ENCODE measurements at regions not wholly inside any gene's neighbourhood (a gene's known extent, or its start where the extent isn't known, plus 50 kb on each side); places are given as distances from the start of the nearest gene placed in this dataset.

DNA sequence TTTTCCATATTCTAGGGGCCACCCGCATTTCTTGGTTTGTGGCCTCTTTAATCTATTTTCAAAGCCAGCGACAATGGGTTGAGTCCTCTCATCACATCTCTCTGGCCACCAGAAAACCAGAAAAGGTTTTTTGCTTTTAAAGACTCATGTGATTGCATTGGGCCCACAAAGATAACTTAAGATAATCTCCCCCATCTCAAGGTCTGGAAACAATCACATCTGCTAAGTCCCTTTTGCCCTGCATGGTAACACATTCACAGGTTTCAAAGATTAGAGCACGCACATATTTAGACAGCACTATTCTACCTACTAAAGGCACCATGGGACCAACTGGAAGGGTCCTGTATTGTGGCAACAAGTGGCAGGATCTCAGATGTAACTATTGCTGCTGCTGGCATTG, 147.0 kb upstream of the MIR17HG start:
- no peaks in the 10 kb centered on the region for H3K27me3 ChIP-seq (ENCODE audit: low read depth, low read length)
- peaks cover 10% of the 10 kb centered on the region for H3K4me1 ChIP-seq (ENCODE audit: low read length)
- H2AFZ ChIP-seq (ENCODE audit: low read depth, low read length) = no peak overlapping the region
- H3K9ac ChIP-seq (ENCODE audit: low read length) = no peak overlapping the region
- H3K27ac ChIP-seq (ENCODE audit: low read length) = no peak overlapping the region
- no peaks in the 10 kb centered on the region for H3K36me3 ChIP-seq (replicated peaks; ENCODE audit: low read depth, low read length)
- H3K4me3 ChIP-seq (ENCODE audit: low read length) = no peak overlapping the region
- no peaks in the 10 kb centered on the region for H3K79me2 ChIP-seq (ENCODE audit: low read length)
- H4K20me1 ChIP-seq (ENCODE audit: insufficient read depth, low read length) = no peaks in the 10 kb centered on the region
- no peak for TF ChIP-seq EZH2phosphoT487 (IDR thresholded peaks at IDR 0.05; ENCODE audit: low read depth)
- TF ChIP-seq, protein P1, sequence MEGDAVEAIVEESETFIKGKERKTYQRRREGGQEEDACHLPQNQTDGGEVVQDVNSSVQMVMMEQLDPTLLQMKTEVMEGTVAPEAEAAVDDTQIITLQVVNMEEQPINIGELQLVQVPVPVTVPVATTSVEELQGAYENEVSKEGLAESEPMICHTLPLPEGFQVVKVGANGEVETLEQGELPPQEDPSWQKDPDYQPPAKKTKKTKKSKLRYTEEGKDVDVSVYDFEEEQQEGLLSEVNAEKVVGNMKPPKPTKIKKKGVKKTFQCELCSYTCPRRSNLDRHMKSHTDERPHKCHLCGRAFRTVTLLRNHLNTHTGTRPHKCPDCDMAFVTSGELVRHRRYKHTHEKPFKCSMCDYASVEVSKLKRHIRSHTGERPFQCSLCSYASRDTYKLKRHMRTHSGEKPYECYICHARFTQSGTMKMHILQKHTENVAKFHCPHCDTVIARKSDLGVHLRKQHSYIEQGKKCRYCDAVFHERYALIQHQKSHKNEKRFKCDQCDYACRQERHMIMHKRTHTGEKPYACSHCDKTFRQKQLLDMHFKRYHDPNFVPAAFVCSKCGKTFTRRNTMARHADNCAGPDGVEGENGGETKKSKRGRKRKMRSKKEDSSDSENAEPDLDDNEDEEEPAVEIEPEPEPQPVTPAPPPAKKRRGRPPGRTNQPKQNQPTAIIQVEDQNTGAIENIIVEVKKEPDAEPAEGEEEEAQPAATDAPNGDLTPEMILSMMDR (IDR thresholded peaks at IDR 0.05; ENCODE audit: low read depth, low read length) = no peak
- no peaks in the 10 kb centered on the region for H3K9me3 ChIP-seq (ENCODE audit: insufficient read depth, low read length)
- H3K4me2 ChIP-seq (ENCODE audit: low read length) = no peak overlapping the region

DNA sequence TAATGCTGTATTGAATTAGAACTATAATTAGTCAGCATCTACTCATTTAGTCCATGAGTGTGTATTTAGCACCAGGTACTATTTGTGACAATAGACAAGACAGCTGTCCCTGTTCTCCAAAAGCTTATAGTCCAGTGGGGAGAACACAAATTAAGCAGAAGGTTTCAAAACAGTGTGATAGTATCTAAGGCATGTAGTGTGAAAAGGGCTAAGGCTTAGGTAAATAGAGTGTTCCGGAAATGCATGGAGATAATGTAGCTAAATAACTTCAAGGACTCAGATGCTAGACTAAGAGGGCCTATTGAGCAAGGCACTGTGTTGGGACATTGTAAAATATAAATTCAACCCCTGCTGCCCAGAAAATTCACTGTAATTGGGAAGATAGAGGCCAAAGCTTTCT, 144.1 kb upstream of the MIR17HG start:
- no peak overlapping the region for H2AFZ ChIP-seq (ENCODE audit: low read depth, low read length)
- no peak overlapping the region for H3K27ac ChIP-seq (ENCODE audit: low read length)
- H3K4me2 ChIP-seq (ENCODE audit: low read length) = no peak overlapping the region
- H3K27me3 ChIP-seq (ENCODE audit: low read depth, low read length) = no peaks in the 10 kb centered on the region
- H3K9ac ChIP-seq (ENCODE audit: low read length) = no peak overlapping the region
- no peaks in the 10 kb centered on the region for H3K4me1 ChIP-seq (ENCODE audit: low read length)
- no peak overlapping the region for H3K4me3 ChIP-seq (ENCODE audit: low read length)
- H3K9me3 ChIP-seq (ENCODE audit: insufficient read depth, low read length) = no peaks in the 10 kb centered on the region
- TF ChIP-seq, protein P1 (IDR thresholded peaks at IDR 0.05; ENCODE audit: low read depth, low read length) = no peak
- no peak for TF ChIP-seq EZH2phosphoT487 (IDR thresholded peaks at IDR 0.05; ENCODE audit: low read depth)
- H4K20me1 ChIP-seq (ENCODE audit: insufficient read depth, low read length) = no peaks in the 10 kb centered on the region
- H3K36me3 ChIP-seq (replicated peaks; ENCODE audit: low read depth, low read length) = no peaks in the 10 kb centered on the region
- H3K79me2 ChIP-seq (ENCODE audit: low read length) = no peaks in the 10 kb centered on the region

DNA sequence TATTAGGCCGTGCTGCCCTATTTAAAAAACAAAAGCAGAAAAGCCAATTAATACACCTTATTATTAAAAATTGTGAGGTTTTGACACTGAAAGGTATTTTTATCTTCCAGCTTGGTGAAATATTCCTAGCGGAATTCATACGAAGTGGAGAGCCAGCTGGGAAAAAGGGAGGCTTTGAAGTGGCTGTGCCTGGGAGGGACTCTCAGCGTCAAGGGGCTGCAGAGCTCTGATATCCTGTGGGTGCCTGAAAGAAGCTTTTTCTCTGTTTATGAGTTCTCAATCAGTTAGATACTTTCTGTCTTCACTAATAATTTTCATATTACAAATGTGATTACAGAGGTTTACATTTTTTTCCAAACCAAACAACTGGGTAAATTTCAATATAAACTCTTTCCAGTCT, 140.2 kb upstream of the MIR17HG start:
- TF ChIP-seq EZH2phosphoT487 (IDR thresholded peaks at IDR 0.05; ENCODE audit: low read depth) = no peak
- TF ChIP-seq, protein P1 (IDR thresholded peaks at IDR 0.05; ENCODE audit: low read depth, low read length) = no peak

DNA sequence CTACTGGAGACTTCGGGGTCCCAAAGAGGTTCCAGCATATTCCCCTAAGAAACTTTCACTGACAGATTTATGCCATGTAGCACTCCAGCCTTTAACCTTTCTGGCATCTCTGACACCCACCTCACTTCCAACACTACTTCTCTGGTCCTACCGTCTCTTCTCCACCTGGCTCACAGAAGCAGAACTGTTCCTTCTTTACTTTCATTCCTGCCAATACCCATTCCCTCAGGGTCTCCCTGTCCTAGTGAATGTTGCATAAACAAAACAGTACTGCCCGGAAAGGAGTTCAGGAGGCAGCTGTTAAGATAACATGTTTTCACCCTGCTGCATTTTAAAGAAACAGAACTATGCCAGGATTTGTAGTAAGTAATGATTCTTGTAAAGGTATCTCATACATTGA, 136.0 kb upstream of the MIR17HG start:
- Histone ChIP-seq H3K9me3 (ENCODE audit: insufficient read depth, low read length) (no peaks in the 10 kb centered on the region), H2AFZ (ENCODE audit: low read depth, low read length) (no peak overlapping the region), H3K79me2 (ENCODE audit: low read length) (no peaks in the 10 kb centered on the region), H3K4me3 (ENCODE audit: low read length) (no peak overlapping the region), H3K4me1 (ENCODE audit: low read length) (peaks cover 5% of the 10 kb centered on the region; the same call in 1 of the 2 replicates), H3K36me3 (replicated peaks; ENCODE audit: low read depth, low read length) (no peaks in the 10 kb centered on the region), H3K9ac (ENCODE audit: low read length) (no peak overlapping the region), H4K20me1 (ENCODE audit: insufficient read depth, low read length) (no peaks in the 10 kb centered on the region), H3K27me3 (ENCODE audit: low read depth, low read length) (no peaks in the 10 kb centered on the region), H3K27ac (ENCODE audit: low read length) (no peak overlapping the region), H3K4me2 (ENCODE audit: low read length) (no peak overlapping the region)
- TF ChIP-seq, protein P1 (IDR thresholded peaks at IDR 0.05; ENCODE audit: low read depth, low read length) = no peak
- TF ChIP-seq EZH2phosphoT487 (IDR thresholded peaks at IDR 0.05; ENCODE audit: low read depth) = no peak

More for the DNA sequence above, 140.2 kb upstream of the MIR17HG start:
- Histone ChIP-seq H3K4me1 (ENCODE audit: low read length) (peaks cover 2% of the 10 kb centered on the region; the same call in 1 of the 2 replicates), H3K4me3 (ENCODE audit: low read length) (no peak overlapping the region), H3K9ac (ENCODE audit: low read length) (no peak overlapping the region), H3K9me3 (ENCODE audit: insufficient read depth, low read length) (no peaks in the 10 kb centered on the region), H3K27ac (ENCODE audit: low read length) (no peak overlapping the region), H3K27me3 (ENCODE audit: low read depth, low read length) (no peaks in the 10 kb centered on the region), H3K36me3 (replicated peaks; ENCODE audit: low read depth, low read length) (no peaks in the 10 kb centered on the region), H3K79me2 (ENCODE audit: low read length) (no peaks in the 10 kb centered on the region), H2AFZ (ENCODE audit: low read depth, low read length) (no peak overlapping the region), H3K4me2 (ENCODE audit: low read length) (no peak overlapping the region), H4K20me1 (ENCODE audit: insufficient read depth, low read length) (no peaks in the 10 kb centered on the region)

Data from OCI-LY3 (cell line).